ENCODE measurements at regions not wholly inside any gene's neighbourhood (a gene's known extent, or its start where the extent isn't known, plus 50 kb on each side); places are given as distances from the start of the nearest gene placed in this dataset.

GRCh38 chr2:15049096-15049993 is 416.8 kb downstream of the LRATD1 start:
- no peak for TF ChIP-seq TEAD4 (IDR thresholded peaks at IDR 0.05)
- TF ChIP-seq FOXM1 (IDR thresholded peaks at IDR 0.05; ENCODE audit: borderline replicate concordance, low read depth): no peak
- TF ChIP-seq TCF12 (IDR thresholded peaks at IDR 0.05; ENCODE audit: low read depth): peak; percentile 44; the same call in 1 of the 2 replicates

GRCh38 chr2:15050483-15050882 is 418.0 kb downstream of the LRATD1 start:
- no peak for TF ChIP-seq USF1 (IDR thresholded peaks at IDR 0.05)

- TF ChIP-seq REST (IDR thresholded peaks at IDR 0.05; ENCODE audit: low read depth): no peak
- TF ChIP-seq USF1 (IDR thresholded peaks at IDR 0.05): no peak
- TF ChIP-seq TAF1 (IDR thresholded peaks at IDR 0.05; ENCODE audit: low read depth): no peak
- no peak for TF ChIP-seq TCF12 (IDR thresholded peaks at IDR 0.05; ENCODE audit: low read depth)
- TF ChIP-seq CREB1 (IDR thresholded peaks at IDR 0.05; ENCODE audit: low read depth): no peak
- no peak for TF ChIP-seq FOXM1 (IDR thresholded peaks at IDR 0.05; ENCODE audit: borderline replicate concordance, low read depth)
These were observed 421.0 kb downstream of the LRATD1 start for GRCh38 chr2:15053542-15053941.

GRCh38 chr2:15058015-15058720 is 425.7 kb downstream of the LRATD1 start:
- TF ChIP-seq RAD21 (IDR thresholded peaks at IDR 0.05; ENCODE audit: low read depth) (peak; percentile 28; the same call in 1 of the 2 replicates), REST (IDR thresholded peaks at IDR 0.05; ENCODE audit: low read depth) (no peak)

- TF ChIP-seq CREB1 (IDR thresholded peaks at IDR 0.05; ENCODE audit: low read depth) (no peak), REST (IDR thresholded peaks at IDR 0.05; ENCODE audit: low read depth) (no peak), NFIC (IDR thresholded peaks at IDR 0.05) (no peak), CEBPB (IDR thresholded peaks at IDR 0.05) (no peak), ZBTB7A (IDR thresholded peaks at IDR 0.05; ENCODE audit: low read depth) (no peak)
These were observed 426.2 kb downstream of the LRATD1 start for GRCh38 chr2:15058721-15059157.

GRCh38 chr2:15059870-15060512 is 427.5 kb downstream of the LRATD1 start:
- TF ChIP-seq MAX (IDR thresholded peaks at IDR 0.05): no peak
- TF ChIP-seq CEBPB (IDR thresholded peaks at IDR 0.05): no peak
- TF ChIP-seq FOXM1 (IDR thresholded peaks at IDR 0.05; ENCODE audit: borderline replicate concordance, low read depth): no peak
- no peak for TF ChIP-seq TCF12 (IDR thresholded peaks at IDR 0.05; ENCODE audit: low read depth)
- TF ChIP-seq RAD21 (IDR thresholded peaks at IDR 0.05; ENCODE audit: low read depth): no peak
- no peak for TF ChIP-seq YY1 (IDR thresholded peaks at IDR 0.05; ENCODE audit: low read depth)
- no peak for TF ChIP-seq CREB1 (IDR thresholded peaks at IDR 0.05; ENCODE audit: low read depth)
- TF ChIP-seq TAF1 (IDR thresholded peaks at IDR 0.05; ENCODE audit: low read depth): no peak
- no peak for TF ChIP-seq EGR1 (IDR thresholded peaks at IDR 0.05)
- no peak for TF ChIP-seq TEAD4 (IDR thresholded peaks at IDR 0.05)
- TF ChIP-seq ZBTB7A (IDR thresholded peaks at IDR 0.05; ENCODE audit: low read depth): no peak
- TF ChIP-seq USF1 (IDR thresholded peaks at IDR 0.05): no peak
- no peak for TF ChIP-seq NFIC (IDR thresholded peaks at IDR 0.05)
